Esophagus squamous epithelium (tissue), 4 donors: ENCODE measurements at regions not wholly inside any gene's neighbourhood (a gene's known extent, or its start where the extent isn't known, plus 50 kb on each side); places are given as distances from the start of the nearest gene placed in this dataset.

Experiments
- POLR2A ChIP-seq, 4 donors: fragments of 450-650 bp; IDR thresholded peaks; one replicate each; pipeline ENCODE4 v1.6.1; 2017; ENCODE audit warnings: antibody characterized with exemption in 4 of 4, mild to moderate bottlenecking in 4 of 4, moderate library complexity in 3 of 4
- TF ChIP-seq, protein P1 (sequence below), 6 experiments: fragments of 450-650 bp in 4 of 6; fragments of 200-600 bp in 2 of 6; sonication (generic) in 2 of 6; IDR thresholded peaks; one replicate each; pipeline ENCODE4 v1.5.1; 2016 to 2019; ENCODE audit warnings: antibody characterized with exemption in 6 of 6, mild to moderate bottlenecking in 4 of 6, moderate library complexity in 4 of 6

DNA sequence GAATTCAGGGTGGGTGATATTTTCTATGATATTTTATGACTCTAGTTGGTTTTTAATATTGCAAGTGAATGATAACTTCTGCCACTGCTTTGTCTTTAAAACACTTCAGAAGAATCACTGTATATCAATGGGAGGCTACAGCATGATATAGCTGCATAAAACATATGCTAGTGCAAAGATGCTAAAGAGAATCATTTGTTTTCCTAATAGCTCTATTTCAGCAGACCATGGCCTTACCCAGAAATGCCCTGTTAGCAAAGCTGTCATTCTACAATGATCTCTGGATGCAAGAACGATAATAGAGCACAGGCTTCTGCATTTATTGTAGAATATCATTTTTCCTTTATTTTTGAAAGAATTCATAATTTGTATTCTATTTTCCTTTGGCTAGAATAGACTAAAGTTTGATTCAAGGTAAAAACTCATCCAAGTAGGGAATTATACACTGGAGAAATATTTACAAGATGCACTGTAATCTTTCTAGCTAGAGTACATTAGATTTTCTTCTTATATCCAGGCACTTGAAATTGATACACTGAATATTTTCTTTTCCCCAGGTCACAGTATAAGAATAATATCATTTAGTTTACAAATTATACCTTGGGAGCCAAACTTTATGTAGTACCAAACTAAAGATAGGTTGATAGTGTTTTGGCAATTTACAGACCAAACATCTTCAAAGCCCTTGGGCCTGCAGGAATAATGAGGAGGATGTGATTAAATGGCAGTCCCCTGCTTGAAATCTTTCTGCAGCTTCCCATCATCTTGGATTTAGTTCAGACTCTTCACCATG is 252.6 kb upstream of the LINC00305 start:
- TF ChIP-seq POLR2A (IDR thresholded peaks at IDR 0.05) = no peak
- TF ChIP-seq, protein P1, sequence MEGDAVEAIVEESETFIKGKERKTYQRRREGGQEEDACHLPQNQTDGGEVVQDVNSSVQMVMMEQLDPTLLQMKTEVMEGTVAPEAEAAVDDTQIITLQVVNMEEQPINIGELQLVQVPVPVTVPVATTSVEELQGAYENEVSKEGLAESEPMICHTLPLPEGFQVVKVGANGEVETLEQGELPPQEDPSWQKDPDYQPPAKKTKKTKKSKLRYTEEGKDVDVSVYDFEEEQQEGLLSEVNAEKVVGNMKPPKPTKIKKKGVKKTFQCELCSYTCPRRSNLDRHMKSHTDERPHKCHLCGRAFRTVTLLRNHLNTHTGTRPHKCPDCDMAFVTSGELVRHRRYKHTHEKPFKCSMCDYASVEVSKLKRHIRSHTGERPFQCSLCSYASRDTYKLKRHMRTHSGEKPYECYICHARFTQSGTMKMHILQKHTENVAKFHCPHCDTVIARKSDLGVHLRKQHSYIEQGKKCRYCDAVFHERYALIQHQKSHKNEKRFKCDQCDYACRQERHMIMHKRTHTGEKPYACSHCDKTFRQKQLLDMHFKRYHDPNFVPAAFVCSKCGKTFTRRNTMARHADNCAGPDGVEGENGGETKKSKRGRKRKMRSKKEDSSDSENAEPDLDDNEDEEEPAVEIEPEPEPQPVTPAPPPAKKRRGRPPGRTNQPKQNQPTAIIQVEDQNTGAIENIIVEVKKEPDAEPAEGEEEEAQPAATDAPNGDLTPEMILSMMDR (IDR thresholded peaks at IDR 0.05) = no peak
